AG04449 (cell line): ENCODE measurements at regions not wholly inside any gene's neighbourhood (a gene's known extent, or its start where the extent isn't known, plus 50 kb on each side); places are given as distances from the start of the nearest gene placed in this dataset.

Source experiments
- CTCF ChIA-PET: fragments of 350-600 bp; formaldehyde crosslinking; extraction: SDS; loops from one replicate; lab custom pipeline; 2021; ENCODE audit warnings: antibody characterized with exemption; lab: Yijun Ruan, JAX
- POLR2A ChIA-PET: fragments of 400-600, 350-600 bp; formaldehyde crosslinking; extraction: SDS; loops from one replicate; lab custom pipeline; 2020; ENCODE audit warnings: antibody characterized with exemption, inconsistent platforms; lab: Yijun Ruan, JAX
- DNase-seq: peaks from one replicate; pipeline ENCODE4 v3.0.0-alpha.2; 2010; ENCODE audit warnings: low read depth, low spot score
- H3K4me3 ChIP-seq: 2 replicates; pipeline ENCODE4 v1.5.1; 2011; ENCODE audit warnings: low read depth, mild to moderate bottlenecking, control low read depth, low read length
- TF ChIP-seq, protein P1 (sequence below): IDR thresholded peaks from one replicate; pipeline ENCODE4 v1.5.1; 2011; ENCODE audit warnings: mild to moderate bottlenecking, moderate library complexity, low read length, control low read depth, inconsistent platforms; ENCODE audit not compliant: insufficient read depth; ENCODE audit errors: missing control alignments

DNA sequence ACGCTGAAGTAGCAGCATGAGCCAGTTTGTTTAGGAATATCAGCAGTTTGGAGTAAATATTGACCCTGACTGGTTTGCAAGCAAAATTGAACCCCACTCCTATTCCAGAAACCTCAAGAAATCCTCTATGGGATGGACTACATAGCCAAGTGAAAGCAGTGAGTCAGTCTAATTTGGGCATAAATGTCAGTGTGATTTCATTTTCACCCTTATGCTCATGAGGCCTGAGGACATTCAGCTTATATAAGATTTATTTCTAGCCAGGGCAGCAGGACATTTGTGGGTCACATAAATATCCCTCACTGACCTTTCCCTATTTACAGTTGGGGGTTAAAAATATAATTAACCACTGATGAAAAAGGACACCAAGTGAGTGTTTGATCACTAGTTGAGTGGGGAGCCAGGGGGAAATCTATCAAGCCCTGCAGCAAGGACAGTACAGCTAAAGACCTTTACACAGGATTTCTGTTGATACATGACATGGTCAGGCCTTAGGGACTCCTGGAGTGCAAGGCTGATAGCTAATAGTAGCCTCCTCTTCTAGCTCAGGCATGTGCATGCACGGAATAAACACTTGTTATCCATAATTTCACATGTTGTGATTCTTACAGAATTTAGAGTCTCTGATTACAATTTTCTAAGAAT, 996.9 kb upstream of the GRIA3 start:
- ChIA-PET POLR2A (no interaction called here), CTCF (no interaction called here)
- H3K4me3 ChIP-seq, result no peak overlapping the region
- TF ChIP-seq, protein P1, sequence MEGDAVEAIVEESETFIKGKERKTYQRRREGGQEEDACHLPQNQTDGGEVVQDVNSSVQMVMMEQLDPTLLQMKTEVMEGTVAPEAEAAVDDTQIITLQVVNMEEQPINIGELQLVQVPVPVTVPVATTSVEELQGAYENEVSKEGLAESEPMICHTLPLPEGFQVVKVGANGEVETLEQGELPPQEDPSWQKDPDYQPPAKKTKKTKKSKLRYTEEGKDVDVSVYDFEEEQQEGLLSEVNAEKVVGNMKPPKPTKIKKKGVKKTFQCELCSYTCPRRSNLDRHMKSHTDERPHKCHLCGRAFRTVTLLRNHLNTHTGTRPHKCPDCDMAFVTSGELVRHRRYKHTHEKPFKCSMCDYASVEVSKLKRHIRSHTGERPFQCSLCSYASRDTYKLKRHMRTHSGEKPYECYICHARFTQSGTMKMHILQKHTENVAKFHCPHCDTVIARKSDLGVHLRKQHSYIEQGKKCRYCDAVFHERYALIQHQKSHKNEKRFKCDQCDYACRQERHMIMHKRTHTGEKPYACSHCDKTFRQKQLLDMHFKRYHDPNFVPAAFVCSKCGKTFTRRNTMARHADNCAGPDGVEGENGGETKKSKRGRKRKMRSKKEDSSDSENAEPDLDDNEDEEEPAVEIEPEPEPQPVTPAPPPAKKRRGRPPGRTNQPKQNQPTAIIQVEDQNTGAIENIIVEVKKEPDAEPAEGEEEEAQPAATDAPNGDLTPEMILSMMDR, result no peak
- DNase-seq, result no peak

DNA sequence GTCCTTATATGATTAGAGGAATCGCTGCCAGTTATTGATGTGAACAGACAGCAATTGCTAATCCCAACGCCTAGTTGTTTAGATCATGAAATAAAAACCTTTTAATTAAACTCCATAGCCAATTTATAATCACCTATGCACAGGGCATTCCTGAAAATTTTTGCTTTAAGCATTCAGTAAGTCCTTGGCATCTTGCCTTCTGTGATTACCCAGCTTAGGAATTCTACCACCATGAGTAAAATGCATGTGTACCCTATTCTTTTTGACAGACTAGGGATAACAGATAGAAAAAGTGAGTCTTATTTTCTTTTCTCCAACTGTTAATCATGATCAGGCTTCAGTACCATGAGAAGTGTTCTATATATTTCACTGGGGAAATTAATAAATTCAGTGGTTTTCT, 995.3 kb upstream of the GRIA3 start:
- TF ChIP-seq, protein P1, result no peak
- no peak for DNase-seq
- H3K4me3 ChIP-seq, result no peak overlapping the region
- ChIA-PET POLR2A (no interaction called here), CTCF (no interaction called here)

GRCh38 chrX:122196343-122196742, 987.7 kb upstream of the GRIA3 start:
- TF ChIP-seq, protein P1, result no peak
- ChIA-PET CTCF (no interaction called here), POLR2A (no interaction called here)
- no peak for DNase-seq
- H3K4me3 ChIP-seq, result no peak overlapping the region

DNA sequence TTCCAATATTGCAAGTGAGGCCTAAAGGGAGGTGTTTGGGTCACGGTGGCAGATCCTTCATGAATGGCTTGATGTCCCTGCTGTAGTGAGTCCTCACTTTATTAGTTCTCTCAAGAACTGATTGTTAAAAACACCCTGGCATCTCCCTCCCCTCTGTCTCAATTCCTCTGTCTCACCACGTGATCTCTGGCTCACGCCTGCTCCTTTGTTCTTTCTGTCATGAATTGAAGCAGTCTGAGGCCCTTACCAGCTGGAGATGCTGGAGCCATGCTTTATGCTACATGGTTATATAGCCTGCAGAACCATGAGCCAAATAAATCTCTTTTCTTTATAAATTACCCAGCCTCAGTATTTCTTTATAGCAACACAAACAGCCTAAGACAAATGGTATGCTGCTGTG, 980.7 kb upstream of the GRIA3 start:
- ChIA-PET POLR2A (no interaction called here), CTCF (no interaction called here)
- TF ChIP-seq, protein P1, result no peak
- no peak for DNase-seq
- H3K4me3 ChIP-seq, result no peak overlapping the region

DNA sequence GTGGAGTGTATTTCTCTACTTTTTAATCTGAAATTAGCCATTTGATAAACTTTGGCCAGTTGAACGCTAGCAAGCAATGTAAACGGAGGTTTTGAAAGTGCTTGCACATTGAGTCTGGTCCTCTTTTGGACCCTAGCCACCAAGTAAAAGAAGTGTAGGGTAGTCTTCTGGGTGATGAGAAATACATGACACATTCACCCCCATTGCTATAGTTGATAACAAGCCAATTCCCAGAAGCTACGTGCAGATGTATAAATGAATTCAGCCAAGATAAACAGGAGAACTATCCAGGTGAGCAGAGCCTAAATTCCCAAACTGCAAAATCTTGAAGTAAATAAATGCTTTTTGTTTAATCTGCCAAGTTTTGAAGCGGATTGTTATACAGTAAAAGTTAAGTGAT, 965.4 kb upstream of the GRIA3 start:
- TF ChIP-seq, protein P1, result no peak
- H3K4me3 ChIP-seq, result no peak overlapping the region
- DNase-seq, result no peak
- CTCF ChIA-PET, result no interaction called here
- POLR2A ChIA-PET, result no interaction called here

GRCh38 chrX:122219226-122219625, 964.9 kb upstream of the GRIA3 start:
- ChIA-PET POLR2A (no interaction called here), CTCF (no interaction called here)
- no peak for DNase-seq
- TF ChIP-seq, protein P1, result no peak
- H3K4me3 ChIP-seq, result no peak overlapping the region
